OCI-M1 (cell line): ENCODE measurements at regions not wholly inside any gene's neighbourhood (a gene's known extent, or its start where the extent isn't known, plus 50 kb on each side); places are given as distances from the start of the nearest gene placed in this dataset.
A peak's percentile ranks its signal among the peaks of the same experiment; 100 is the strongest.
"Not testable (repeated sequence)": the region's sequence is repeated elsewhere in the genome, so short reads cannot be mapped to it uniquely, and the experiment has no call there.

Experiments used
- DNase-seq: peaks from one replicate; lab custom pipeline; 2025; lab: John Stamatoyannopoulos, UW

DNA sequence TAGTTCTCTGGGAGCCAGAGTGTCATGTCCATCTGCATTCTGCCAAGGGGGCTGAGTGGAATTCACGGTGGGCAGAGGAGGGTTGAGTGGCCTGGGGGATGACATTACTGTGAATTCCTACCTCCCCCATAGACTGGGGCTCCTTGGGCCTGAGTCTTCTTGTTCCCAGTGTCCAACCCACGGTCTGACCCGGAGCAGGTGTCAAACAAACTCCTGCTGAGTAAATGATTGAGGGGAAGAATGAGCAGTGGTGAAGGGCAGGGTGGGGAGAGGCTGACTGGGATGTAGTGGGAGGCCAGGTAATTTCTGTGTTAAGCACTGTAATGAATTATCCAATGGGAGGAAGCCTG lies 597.6 kb downstream of the MATN1 start:
- DNase-seq = no peak

DNA sequence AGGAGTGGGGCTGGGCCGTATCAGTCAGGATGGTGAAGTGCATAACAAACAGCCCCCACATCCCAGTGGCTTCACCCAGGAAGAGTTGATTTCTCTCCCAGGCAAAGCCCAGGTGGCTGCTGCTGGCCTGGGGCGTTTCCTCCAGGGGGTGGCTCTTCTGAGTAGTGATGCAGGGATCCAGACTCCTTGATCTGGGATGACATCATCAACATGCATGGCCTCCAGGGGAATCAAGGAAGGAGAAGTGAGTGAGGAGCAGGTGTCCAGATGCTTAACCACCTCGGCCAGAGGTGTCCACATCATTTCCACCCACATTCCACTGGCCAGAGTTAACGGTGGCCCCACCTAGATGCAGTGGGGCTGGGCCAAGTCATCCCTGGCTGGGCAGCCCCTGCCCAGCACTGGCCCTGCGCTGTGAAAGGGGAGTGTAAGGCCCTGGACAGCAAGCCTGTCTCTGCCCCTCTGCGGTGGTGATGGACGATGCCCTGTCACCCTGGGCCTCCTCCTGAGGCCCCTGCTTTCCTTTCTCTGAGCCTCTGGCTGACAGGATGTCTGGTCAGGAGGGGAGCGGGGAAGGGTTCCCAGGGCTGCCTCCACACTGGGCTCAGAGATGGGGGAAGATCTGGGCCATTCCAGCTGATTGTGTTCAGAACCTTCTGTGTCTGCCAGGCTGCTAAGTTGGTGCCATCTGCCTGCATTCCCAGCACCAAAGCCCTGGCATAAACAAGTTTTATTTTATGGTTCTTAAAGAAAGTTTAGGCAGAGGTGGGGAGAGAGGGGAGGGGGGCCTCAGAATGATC lies 598.2 kb downstream of the MATN1 start:
- DNase-seq = no peak

DNA sequence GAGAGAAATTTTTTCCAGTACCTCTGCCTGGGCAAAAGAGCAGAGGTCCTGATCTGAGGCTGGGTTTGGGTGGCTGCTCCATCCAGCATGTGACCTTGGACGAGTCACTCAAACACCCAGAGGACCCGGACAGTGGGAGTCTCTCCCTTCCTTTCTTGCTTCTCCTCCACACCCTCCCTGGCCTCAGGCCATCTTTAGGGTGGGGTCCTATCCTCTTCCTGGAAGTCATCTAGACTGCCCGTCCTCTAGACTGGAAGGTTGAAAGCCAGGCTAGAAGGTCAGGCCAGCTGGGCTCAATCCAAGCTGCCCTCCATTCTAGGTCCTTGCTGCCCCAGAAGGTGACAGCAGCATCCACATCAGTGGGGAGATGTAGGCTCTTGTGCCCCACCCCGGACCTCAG lies 599.5 kb downstream of the MATN1 start:
- DNase-seq = no peak

DNA sequence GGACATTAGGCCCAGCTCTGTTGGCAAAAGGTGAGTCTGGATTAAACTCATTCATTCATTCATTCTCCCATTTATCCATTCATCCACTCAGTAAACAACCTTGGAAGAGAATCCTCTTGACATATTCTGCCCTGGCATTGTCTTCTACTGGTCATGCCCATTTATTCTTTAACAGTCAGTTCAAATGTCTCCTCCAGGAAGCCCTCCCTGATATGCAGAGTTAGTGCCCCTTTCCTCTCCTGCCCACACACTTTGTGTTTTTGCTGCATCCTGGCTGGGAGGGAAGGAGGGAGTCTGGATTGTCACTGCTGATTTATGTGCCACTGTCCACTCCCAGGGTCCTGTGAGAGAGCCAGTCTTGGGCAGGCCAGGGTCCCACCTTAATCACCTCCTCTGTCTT lies 600.3 kb downstream of the MATN1 start:
- DNase-seq = no peak

DNA sequence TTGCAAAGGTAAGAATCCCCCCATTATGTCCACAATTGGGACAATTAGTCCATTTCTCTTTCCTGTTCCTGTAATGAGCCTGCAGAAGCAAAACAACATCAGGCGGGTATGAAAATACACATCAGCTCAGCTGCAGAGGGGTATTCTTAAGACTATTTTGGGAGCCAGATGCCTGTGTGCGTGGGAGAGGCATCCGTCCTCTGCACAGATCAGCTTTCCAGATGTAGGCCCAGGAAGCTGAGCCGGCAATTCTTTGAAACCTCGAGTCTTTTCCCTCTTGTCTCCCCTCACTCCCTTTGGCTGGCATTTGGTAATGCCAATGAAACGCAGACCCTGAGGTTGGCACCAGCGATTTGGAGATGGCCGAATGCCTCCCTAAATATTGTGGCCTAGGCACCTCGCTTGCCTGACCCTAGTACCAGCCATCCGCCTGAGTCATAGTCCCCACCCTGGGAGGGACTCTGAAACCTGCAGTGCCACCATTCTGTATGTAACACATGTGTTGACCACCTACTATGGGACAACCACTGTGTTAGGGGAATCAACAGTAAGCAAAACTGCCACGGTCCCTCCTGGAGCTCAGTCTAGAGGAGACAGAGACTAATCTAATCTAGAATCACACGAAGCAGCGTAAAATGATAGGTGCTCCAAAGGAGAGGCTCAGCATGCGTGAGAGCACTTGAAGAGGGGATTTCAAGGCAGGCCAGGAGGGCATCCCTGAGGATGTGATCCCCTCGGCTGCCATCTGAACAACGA lies 603.0 kb downstream of the MATN1 start:
- no peak for DNase-seq

DNA sequence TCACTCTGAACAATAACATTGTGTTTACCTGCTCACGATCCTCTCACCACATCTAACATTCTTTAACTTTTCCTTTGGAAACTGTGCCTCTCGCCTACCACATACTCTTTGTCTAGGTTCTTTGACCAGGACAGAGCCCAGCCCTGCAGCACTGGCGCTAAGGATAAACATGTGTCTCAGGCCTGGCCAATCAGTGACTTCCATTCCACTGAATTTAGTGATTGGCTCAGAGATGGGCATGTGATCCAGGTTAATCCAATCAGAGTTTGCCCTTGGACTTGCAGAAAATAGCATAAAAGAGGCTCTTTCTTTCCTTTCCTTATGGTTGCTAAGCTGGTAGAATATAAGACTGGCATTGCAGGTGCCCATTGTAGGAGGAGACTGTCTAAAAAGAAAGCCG lies 605.7 kb downstream of the MATN1 start:
- no peak for DNase-seq

DNA sequence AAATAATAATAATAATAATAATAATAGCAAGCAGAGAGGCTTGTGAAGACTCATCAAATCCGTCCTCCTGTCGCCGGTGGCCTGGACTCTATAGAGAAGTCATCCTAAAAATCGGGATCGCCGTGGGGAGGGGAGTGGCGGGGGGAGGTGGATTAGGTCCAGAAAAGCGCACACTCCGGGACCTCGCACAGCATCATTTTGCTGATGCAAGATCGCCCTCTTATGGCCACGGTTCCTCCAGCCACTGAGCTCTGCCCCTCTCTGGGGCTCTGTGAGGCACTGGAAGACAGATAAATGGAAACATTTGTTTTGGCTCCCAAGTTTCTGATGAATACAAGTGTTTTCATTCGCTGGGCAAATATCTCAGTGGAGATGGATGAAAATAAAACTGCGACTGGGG lies 612.0 kb downstream of the MATN1 start:
- peak; percentile 47 for DNase-seq

DNA sequence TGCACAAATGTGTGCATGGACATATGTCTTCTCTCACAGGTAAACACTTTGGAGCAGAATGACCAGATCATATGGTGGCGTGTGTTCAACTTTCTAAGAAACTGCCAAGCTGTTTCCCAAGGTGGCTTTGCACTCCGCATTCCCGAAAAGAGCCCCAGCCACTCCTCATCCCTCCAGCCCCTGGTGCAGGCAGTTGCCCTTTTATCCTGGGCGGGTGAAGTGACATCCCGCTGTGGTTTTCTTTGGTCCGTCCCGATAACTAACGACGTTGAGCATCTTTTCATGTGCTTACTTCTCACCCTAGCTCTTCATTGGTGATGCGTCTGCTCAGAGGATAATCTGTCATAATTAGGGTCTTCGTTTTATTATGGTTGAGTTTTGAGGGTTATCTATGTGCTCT lies 612.5 kb downstream of the MATN1 start:
- no peak for DNase-seq

DNA sequence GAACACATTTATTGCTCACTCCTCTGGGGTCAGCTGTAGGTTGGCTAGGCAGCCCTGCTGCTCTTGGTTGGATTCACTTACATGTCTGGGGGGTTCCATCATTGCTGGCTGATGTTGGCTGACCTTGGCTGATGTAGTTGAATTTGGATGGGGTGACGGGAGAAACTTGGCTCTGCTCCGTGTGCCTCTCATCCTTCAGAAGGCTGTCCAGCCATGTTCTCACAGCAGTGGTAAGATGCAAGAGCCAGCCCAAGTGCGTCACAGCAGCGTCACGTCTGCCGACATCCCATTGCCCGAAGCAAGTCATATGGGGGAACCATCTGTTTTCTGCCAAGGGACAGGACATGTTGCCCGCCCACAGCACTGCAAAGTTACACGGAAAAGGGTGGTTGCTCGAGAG lies 613.5 kb downstream of the MATN1 start:
- DNase-seq = no peak

DNA sequence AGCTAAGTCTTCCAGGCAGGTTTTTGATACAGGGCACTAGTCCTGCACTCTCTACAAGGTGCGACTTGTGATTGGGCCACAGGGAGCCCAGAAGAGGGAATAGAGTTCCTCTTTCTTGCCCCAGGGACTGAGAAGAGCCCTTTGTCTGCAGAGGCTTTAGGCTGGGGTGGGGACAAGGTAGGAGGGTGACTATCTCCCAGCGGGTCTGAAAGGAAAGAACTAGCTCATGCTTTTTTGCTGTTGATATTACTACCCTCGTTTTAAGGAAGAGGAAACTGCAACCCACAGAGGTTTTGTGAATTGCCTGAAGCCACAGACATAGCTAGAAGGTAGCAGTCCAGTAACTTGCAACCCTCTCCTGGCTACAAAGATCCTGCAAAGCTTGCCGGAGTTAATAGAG lies 615.2 kb downstream of the MATN1 start:
- DNase-seq = no peak

DNA sequence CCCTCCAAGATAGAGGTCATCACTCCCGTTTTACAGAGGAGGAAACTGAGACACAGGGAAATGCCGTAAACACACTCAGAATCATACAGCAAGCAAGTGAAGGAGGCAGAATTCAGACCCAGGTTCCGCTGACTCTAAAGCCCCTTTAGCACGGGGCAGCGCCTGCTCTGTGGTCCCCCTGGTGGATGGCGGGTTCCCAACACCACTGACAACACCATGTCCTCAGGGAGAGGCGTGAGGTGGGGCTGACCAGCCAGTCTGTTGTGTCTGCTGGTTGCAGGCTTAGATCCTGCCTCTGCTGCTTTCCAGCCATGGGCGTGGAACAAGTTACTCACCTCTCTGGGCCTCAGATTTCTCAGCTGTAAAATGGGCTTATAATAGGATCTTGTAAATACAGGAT lies 617.3 kb downstream of the MATN1 start:
- peak; percentile 10 for DNase-seq

DNA sequence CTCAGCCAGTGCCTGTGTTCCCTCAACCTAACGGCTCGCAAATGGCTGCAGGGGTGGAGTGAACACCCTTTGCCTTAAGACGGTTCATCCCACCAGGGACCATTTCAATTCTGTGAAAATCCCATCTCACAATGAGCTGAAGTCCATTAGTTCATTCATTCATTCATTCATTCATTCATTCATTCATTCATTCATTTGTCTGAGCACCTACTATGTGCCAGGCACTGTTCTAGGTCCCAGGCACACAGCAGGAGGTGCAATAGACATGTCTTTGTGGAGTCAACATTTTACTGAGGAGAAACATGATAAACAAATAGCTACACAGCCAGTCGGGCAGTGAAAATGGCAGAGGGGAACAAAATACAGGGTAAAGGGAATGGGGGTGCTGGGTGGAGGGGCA lies 618.8 kb downstream of the MATN1 start:
- DNase-seq = no peak

DNA sequence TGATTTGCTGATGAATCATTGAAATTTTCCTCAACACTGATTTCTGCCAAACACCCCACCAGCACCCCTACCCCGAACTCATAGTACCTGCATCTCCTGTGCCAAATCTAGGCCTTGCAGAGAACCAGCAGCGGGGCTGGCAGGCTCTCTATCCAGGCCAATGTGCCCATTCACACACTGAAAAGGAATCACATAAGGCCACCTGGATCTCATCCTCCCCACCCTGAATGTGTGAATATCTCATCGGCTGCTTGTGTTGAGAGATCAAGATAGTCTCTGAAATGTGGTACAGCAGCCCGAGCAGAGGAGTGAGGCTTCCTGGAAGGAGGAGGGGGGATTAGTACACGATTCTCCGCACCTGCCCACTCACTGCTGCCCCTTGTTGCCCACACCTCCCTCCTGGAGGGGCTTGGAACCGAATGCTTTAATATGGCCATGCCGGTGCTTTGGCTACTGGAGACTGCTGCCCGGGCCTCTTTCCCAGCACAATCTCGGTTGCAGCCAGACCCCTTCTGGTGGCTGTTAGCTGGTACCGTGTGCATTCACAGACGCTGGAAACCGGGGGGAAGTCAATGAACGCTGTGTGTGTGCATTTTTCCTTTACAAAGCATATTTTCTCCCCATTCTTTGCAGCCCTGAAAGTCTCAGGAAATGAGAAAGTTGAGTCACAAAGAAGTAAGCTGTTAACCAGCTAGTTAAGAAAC lies 619.5 kb downstream of the MATN1 start:
- DNase-seq = no peak

DNA sequence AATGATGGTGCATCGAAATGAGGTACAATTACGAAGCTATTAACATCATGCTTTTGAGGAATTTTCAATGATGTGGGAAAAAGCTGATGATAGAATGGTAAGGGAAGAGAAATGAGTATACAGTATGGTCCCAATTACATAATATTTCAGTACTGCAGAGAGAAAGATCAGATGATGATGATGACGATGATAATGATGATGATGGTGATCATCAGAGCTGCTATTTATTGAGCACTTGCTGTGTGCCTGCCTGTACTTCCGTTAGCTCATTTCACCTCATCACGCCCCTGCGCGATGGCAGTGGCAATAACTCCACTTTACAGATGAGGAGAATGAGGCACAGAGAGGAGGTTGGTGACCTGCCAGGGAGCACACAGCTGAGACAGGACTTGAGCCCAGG lies 620.8 kb downstream of the MATN1 start:
- no peak for DNase-seq

DNA sequence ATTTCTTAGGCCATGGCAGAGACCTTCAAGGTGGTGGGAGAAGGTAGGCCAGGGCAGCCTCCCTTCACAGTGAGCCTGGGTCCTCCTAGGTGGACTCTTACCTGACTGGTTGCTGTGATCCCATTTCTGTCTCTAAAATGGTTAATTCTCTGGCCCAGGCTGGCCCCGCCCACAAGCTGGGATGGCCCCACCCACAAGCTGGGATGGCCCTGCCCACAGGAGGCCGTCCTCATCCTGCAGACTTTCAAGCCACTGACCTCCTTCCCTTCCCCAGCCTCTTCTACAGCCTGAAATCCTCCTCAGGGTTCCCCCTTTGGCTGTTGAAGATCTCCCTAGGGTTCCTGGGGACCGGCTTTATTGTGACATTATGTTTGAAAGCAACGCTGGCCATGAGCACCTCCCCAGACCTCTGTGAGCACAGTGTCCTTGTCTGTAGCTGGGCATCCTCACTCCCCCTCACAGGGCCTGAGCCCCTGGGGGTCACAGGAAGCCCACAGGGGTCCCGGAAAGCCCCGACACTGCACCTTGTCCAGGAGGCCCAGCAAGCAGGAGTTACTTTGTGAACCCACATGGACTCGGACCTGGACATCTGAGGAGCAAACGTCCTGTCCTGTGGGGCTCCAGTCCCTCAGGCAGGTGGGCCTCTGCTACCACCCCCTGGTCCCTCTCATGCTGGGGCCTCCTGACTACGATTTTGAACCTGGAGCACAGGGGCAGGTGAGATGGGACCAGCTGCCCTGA lies 621.7 kb downstream of the MATN1 start:
- no peak for DNase-seq

DNA sequence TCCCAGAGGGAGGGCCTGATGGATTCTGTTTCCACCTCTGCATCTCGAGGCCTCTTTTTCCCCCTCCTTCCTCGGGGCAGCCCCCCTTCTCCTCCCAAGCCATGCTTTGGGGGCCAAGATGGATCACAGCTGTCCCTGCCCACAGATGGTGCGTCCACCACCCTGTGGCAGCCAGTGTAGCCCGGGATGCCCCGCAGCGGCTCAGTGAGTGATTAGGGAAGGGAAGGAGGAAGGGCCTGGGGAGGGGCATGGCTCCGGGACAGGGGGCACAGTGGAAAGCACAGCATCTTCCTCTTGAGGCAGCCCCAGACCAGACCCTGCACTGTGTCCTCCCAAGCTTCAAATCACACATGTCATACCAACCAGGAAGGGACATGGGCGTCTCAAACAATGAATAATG lies 622.4 kb downstream of the MATN1 start:
- no peak for DNase-seq

DNA sequence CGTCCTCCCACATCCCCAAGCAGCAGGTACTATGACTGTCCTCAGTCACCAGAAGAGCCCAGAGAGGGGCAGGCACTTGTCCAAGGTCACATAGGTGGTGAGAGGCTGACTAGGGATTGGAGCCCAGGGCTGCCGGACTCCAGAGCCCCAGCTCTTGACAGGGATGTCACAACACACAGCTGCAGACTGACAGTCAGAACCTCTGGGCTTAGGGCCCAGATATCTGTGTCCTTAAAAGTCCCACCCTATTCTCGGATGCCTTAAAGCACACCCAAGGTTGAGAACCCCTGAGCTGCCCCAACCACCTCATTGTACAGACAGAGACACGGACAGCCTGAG lies 622.9 kb downstream of the MATN1 start:
- no peak for DNase-seq

DNA sequence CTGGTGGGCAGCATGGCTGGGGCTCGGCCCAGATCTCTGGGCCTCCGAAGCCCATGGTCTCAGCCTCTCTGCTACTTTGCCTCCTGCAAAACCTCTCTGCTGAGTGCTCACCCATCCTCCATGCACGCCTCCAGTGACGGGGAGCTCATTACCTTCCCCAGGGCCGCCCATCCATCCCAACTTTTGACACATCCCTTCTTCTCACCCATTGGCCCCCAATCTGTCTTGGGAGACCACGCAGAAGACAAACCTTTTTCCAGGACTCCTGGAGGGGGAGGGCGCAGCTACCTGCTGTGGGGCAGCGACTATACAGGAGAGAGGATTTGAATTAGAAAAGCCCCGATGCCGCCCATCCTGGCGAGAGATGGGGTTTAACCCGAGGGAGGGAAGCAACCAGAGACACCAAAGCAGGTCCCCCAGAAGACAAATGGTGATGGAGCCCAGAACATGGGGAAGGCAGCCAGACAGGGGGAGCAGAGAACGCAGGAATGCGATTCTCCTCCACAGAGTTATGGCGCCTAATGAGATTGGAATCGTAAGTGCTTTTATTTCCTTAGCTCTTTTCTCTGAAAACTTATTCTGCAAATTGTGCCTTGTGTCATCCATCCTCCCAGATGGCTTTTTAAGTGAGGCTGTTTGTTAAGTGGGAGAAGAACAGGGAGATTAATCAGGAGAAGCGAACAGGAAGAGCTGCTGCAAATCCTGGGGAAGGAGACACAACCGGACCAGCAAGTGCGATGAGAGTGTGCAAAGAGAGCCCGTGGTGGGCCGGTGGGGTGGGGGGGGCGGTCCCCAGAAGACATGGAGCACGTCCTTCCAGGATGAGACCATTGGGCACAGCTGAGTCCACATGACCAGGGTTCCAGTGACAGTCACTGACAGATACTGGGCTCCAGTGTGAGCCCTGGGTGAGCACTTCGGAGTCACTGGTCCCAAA lies 623.5 kb downstream of the MATN1 start:
- no peak for DNase-seq

DNA sequence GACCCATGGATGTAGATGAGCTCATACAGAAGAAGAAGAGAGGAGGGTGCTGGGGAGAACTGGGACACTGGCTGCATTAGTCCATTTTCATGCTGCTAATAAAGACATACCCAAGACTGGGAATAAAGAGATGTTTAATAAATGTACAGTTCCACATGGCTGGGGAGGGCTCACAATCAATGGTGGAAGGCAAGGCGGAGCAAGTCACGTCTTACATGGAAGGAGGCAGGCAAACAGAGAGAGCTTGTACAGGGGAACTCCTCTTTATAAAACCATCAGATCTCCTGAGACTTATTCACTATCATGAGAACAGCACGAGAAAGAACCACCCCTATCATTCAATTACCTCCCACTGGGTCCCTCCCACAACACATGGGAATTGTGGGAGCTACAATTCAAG lies 625.5 kb downstream of the MATN1 start:
- DNase-seq = not testable (repeated sequence)

DNA sequence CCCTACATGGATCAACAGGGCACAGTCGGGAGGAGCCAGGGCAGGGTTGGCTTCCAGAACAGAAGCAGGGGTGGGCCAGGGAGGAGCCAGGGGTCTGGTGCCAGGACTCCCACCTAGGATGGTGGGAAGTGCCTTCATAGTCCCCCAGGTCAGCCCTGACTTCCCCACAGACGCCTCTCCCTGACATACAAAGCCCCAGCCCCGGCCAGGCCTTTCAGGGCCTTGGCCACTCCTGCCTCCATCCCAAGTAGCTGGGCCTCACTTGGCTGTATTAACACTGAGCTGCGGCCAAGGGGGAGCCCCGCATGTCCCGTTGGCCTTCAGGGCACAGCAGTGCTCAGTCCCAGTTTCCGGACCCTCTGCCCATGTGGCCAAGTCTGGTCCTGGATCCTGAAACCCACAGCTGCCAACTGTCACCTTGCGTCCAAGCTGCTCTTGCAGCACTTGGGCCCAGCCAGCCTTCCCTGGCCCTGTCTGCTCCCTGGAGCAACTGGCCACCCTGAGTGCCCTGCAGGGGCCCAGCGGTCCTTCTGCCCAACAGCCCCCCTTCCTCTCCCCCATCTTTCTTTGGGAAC lies 627.8 kb downstream of the MATN1 start:
- no peak for DNase-seq

DNA sequence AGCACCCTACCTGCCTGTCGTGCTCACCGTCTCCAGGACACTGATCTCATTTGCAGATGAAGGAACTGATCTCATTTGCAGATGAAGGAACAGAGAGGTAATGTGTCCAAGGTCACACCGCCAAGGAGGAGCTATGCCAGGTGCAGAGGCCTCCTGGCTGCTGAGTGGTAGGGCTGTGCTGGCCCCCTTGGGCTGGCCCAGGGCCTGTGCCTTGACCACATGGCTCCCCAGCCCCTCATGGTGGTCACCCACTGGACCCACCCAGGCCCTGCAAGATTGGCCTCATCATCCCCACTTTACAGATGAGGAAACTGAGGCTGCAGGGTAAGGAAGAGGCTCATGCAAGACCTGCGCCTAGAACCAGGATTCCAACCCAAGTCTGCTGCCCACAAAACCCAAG lies 628.3 kb downstream of the MATN1 start:
- DNase-seq = no peak
